ENCODE measurements at regions not wholly inside any gene's neighbourhood (a gene's known extent, or its start where the extent isn't known, plus 50 kb on each side); places are given as distances from the start of the nearest gene placed in this dataset.

DNA sequence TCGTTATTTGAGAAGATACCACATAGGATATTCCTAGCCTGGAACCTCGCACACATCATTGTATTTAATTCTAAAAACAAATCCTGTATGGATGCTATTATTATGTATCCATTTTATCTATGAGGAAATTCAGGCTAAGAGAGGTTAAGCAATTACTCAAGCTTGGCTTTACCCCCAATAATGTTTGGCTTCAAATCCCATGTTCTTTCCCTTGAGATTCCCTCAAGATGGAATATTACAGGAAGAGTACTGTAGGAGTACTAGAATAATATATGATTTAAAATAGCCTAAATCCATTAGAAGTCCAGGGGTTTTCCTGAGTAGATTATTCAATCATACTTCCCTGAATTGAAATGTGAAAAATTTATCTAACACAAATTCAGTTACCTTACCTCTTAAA is 630.2 kb downstream of the ZNF385D start:
- no peak for DNase-seq

DNA sequence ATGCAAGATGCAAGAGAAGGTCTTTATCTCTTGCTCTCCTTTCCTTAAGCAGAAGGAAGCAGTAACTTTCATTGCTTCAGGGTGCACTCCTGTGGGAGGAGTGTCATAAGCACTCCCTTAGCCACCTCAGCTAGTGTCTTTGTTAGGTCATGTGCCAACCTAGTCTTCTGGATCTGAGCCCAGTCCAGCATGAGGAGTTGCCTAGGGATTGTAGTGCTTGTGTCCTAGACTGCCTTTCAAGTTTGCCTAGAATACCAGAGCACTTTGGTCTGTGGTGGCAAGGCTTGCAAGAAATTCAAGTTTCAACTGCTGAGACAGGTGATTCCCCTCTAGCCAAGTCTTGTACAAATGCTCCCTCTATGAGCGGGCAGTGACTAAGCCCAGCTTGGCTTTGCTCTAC is 633.6 kb downstream of the ZNF385D start:
- no peak for DNase-seq

DNA sequence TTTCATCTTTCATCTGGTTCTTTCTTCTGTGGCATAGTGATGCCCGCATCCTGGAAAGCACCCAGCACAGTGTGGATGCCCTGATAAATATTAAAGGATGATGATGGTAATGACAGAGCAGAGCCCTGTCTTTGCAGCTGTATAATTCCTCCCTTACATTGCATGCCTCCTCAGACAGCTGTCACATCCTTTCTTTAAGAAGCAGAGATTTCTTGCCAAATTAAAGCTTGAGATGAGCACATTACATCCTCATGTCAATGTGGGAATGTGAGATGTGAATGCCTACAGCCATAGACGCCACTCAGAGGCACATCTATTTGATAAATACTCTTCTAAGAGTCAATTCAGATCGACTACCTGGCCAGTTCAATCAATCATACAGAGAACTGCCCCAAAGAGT is 642.0 kb downstream of the ZNF385D start:
- DNase-seq: no peak

DNA sequence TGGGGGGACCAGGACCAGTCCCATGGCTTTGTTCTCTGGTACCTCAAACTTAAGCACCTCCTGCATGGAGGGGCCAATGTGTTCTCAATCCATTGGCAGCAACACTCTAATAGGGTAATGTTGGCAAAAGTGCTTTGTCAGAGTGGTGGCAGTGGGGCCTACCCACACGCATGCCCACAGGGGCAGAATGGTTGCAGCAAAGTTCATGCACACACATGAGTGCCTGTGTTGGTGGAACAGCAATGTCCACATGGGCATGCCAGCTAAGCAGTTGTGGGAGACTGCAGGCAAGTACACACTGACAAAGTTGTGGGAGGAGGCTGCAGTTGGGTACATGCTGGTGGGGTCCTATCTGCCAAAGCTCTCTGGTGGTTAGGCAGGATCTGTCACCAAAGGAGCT is 645.2 kb downstream of the ZNF385D start:
- DNase-seq: no peak

DNA sequence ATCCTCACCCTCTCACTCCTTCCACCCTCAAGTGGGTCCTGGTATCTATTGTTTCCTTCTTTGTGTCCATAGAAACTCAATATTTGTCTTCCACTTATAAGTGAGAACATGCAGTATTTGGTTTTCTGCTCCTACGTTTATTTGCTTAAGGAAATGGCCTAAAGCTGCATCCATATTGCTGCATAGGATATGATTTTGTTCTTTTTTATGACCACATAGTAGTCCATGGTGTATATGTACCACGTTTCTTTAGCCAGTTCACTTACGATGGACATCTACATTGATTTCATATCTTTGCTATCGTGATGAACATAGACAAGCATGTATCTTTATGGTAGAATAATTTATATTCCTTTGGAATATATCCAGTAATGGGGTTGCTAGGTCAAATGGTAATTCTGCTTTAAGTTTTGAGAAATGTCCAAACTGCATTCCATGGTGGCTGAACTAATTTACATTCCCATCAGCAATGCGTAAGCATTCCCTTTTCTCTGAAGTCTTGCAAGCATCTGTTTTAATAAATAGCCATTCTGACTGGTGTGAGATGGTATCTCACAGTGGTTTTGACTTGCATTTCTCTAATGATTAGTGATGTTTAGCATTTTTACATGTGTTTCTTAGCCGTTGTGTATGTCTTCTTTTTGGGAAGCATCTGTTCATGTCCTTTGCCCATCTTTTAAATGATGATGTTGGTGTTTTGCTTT is 650.2 kb downstream of the ZNF385D start:
- DNase-seq: no peak

DNA sequence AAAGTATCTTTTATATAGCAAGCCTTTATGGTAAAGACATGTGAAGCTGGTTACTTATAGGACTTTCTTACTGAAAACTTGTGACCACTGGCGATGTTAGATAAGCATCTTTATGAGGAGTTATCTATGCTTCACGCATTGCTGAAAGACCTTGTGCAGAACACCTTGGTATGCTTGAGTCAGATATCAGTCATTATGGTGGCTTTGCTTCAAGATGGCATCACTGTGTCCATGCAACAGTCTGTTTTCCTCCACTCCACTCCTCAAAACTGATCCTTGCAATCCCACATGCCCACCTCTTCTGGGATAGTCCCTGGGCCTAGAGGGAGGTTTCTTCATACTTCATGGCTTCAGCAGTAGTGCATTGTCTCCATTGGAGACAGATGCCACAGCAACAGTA is 656.3 kb downstream of the ZNF385D start:
- DNase-seq: no peak

DNA sequence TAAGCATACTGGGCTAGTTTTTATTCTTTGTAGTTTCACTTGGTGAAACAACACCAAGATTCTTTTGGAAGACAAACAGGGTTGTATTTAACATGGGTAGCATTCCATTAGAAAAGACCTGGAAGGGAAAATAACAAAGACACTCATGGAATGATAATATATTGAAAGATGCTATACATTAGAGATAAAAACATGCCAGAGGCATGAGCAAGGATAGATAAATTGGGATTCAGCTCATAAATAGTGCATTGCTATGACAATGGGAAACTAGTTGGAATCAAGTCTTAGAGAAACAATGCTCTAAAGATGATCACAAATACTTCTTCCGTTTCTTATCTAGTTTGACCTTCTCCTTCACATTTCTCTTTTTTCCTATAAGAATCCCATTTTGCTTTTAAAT is 677.4 kb downstream of the ZNF385D start:
- no peak for DNase-seq

DNA sequence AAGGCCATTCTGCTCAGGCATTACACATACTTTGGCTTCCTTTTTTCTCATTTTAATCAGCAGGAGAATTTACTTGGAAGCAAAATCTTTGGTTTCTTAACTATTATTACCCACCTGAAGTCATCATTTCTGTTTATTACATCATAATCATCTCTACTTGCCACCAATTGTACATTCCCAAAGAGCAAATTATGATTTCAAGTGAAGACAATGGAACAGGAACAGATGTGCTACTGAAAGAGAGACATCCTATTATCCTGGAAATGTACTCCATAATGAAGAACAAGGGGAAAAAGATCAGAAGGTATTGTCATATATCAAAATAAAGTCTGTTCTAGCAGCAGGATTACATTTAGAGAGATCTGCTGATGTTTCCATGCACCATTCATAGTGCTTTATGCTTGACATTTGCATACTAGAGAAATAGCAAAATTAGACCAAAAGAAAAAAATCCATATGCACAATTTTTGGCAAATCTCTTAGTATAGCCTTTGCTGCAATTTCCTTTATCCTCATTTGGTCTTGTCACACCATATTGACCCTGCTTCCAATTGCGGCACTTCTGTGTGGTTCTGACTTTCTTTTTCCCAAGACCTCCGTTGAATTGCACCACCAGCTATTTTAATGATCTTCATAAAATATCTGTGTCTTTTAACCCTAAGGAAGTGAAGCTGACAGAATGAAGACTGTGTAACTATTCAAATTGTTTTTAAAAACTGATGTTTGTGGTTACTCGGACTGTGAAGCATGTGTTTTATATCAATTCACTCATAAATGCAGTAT is 683.8 kb downstream of the ZNF385D start:
- DNase-seq: no peak

DNA sequence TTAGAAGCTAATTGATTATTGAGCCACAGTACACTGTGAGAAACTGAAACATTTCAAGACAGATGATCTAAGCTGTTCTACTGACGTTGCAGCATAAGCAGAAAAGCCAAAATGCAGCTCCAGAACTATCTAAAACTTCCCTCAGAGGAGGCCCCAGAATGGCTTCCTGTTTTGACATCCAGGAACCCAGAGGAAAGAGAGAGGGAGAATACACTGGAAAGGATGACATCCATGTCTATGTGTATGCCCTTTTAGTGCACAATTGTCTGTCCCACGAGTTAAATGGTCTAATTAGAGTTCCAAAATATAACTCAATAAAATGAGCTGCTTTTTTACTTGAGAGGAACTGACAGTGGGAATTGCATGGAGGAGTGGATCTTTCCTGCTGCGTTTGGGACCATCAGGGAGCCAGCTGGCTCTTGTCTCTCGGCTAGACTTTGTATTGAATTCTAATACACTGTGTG is 688.1 kb downstream of the ZNF385D start:
- DNase-seq: no peak

DNA sequence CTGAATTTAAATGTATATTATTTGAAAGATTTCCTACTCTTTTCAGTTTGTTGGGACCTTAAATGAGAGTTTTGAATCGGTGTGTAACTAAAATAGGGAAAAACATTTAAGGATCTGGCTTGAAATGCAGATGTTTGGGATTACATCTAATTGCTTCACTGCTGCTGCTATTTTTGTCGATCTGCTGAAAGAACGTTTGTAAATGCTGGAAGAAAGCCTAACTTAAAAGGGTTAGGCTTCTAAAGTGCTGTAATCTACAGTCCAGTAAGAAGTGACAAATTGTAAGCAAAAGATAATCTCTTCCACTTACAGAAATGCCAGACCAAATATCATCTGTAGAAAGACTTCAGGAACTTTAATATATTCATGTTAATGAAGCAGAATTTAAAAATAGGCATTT is 691.6 kb downstream of the ZNF385D start:
- no peak for DNase-seq

DNA sequence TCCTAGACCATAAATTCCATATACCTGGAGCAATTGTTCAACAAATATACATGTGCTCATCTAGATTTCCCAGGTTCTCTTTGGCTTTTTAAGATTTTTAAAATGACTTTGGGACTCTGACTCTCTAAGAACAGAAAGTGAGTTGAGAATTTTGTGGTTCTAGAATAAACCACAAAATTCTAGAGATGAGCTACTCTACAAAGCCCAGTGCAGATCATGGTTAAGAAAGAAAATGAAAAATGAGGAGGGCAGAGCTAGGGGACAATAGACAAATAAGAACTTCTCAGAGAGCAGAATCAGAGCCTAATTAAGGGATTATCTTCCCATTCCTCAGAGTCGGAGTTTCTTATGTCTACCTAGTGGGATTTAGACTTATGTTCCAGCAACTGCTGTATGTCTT is 694.7 kb downstream of the ZNF385D start:
- no peak for DNase-seq

DNA sequence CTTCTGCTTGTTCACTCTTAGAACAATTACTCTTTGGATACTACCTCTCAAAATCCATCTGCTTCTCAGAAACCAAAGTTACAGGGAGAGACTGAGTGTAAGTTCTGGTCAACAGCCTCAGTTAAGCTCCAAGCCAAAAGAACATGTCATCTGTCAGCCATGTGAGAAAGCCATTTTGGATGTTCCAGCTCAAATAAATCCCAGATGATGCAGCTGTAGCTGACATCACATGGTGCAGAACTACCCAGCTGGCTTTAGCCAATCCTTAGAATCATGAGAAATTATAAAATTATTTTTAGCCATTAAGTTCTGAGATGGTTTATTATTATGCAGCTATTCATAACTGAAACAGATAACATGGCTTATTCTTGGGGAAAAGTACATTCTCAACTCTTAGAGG is 696.0 kb downstream of the ZNF385D start:
- no peak for DNase-seq

DNA sequence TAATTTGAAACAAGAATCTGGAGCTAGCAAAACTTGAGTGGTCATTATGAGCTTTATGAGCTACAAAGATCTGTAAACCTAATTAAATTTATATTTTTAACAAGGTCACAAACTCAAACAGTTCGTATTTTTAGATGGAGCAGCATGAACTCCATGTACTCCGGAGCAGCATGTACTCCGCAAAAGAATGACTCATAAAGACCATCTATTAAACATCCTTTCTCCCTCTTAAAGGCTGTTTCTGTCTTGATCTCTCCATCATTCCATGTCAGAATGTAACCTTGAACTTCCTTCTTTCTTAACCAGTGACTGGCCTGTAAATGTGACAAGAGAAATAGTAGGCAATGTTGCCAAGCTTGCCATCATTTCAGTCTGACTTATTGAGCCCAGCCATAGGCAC is 696.9 kb downstream of the ZNF385D start:
- no peak for DNase-seq

DNA sequence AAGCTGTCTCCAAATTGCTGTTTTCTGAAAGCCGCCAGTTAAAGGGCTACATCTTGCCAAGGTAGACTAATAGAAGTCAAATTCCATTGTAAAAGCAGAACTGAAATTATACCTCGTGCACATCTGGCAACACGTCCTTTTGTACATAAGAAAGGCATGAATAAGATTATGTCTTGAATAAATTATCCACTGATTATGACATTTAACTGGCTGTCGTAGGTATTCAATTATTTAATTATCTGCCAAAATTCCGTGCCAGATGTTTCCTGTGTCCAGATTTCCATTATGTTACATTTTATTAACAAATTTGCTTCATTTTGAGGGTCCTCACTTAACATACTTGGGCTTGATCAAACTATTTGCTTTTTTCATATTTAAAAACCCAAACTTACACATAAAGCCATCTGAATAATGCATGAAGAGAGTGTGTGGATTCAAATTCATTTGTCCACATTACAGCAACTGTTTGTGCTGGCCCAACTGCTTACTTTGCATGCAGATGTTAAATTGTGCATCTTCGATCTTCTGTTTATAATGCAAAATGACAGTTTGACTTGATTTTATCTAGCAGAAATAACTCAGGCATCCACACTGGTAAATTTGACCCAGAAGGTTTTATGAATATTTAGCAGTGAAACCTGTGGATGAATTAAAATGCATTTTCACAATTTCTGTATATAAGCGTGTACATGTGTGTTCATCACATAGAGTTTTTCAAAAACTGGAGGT is 701.5 kb downstream of the ZNF385D start:
- no peak for DNase-seq

DNA sequence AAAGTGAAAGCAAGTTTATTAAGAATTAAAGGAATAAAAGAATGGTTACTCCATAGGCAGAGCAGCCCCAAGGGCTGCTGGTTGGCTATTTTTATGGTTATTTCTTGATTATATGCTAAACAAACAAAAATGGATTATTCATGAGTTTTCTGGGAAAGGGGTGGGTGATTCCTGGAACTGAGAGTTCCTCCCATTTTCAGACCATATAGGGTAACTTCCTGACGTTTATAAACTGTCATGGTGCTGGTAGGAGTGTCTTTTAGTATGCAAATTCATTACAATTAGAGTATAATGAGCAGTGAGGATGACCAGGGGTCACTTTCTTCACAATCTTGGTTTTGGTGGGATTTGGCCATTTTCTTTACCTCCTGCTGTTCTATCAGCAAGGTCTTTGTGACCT is 707.9 kb downstream of the ZNF385D start:
- DNase-seq: no peak

DNA sequence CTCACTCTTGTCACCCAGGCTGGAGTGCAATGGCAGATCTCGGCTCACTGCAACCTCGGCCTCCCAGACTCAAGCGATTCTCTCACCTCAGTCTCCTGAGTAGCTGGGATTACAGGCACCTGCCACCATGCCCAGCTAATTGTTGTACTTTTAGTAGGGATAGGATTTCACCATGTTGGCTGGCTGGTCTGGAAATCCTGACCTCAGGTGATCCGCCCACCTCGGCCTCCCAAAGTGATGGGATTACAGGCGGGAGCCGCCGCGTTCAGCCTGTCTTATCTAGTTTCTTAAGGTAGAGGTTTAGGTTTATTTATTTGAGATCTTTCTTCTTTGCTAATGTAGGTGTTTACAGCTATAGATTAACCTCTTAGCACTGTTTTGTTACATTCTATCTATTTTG is 708.8 kb downstream of the ZNF385D start:
- no peak for DNase-seq

DNA sequence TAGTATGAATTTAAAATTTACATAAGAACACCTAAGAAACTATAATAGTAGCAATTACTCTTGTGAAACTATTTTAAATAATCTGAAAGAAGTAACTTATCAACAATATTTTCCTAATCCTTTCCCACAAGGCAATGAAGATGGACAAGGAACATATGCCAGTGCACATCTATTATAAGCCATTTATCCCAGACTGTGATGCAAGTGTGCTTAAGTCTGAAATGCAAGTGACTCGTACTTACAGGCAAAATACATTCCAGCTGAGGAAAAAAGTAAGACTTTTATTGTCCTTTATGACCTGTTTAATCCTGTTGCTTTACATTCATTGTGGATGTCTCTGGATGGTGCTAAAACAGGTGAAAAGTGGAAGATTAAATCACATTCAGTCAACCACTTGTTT is 709.4 kb downstream of the ZNF385D start:
- DNase-seq: no peak

DNA sequence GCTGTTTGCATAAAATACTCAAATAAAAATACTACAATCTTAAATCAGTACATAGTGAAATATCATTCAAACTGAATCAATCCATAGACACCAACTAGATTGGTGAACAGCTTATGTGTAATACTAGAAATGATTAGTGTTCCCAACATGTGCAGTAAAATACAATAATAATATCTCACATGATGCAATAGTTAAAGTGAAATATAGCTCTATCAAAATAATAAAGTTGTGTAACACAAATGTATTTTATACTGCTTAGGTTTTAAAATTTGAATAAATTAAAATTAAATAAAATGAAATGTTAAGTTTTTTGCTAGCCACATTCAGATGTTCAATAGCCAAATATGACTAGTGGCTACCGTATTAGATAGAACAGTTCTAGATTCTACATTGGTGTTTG is 714.1 kb downstream of the ZNF385D start:
- DNase-seq: no peak

DNA sequence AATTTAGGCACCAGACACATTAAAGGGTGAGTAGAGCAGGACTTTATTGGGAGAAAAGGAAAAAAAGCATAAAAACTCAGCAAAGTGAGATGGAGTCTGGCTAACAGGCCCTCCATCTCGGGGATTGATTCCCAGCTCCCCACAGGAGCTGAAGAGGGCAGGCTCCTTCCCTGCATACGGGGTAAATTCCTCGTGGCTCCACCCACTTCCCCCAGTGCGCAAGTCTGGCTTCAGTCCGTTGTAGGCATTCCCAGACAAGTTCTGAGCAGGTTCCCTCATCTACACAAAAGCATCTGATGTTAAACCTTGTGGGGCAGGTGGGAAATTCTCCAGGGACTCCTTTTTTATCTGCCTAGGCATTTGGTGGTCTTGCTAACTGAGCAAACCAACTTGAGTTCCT is 722.6 kb downstream of the ZNF385D start:
- DNase-seq: no peak

DNA sequence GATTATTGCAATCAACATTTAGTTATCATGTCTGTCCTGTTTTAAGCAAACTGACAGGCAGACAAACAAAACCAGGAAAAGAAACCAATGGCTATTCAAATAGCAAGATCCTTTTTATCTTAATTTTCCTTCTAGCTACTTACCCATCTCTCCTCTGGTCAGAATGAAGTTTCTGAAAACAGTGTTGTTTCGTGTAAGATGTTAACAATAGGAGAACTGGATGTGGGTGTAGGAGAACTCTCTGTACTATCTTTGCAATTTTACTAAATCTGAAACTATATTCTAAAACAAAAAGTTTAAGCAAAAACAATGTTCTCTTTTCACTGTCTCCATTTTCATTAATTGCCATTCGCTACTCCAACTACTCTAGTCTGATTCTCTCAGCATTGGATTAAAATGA is 726.4 kb downstream of the ZNF385D start:
- DNase-seq: no peak

DNA sequence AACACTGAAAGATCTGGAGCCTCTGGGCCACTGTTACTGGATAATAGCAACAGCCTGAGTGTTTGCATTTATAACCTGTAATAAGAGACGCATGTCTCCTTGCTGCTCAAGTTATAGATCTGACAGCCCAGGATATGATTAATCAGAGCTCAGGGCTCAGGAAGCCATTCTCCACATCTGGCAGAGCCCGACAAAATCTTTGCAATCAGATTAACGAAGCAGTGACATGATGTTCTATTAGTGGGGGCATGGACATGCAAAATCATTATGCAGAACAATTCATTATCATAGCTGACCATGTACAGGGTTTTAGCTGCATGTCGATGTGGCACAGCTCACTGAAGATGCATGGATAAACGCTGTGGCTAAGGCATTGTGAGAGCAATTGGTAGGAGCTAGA is 730.3 kb downstream of the ZNF385D start:
- DNase-seq: no peak

DNA sequence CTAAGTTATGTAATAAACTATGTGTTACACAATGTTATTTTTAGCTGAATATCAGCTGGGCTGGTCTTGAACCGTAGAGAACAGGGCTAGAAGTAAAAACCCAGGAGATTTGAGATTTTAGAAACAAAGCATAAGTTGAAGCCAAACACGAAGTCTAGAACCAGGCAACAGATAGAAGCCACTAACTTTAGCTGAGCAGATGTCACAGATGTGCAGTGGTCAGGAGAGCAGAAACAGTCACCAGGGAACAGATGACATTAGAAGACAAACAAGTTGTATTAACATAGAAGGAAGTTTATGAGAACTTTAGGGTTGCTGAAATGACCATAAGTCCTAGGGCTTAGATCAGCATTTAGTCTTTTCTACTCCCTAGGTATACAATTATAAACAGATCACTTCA is 731.0 kb downstream of the ZNF385D start:
- DNase-seq: no peak

DNA sequence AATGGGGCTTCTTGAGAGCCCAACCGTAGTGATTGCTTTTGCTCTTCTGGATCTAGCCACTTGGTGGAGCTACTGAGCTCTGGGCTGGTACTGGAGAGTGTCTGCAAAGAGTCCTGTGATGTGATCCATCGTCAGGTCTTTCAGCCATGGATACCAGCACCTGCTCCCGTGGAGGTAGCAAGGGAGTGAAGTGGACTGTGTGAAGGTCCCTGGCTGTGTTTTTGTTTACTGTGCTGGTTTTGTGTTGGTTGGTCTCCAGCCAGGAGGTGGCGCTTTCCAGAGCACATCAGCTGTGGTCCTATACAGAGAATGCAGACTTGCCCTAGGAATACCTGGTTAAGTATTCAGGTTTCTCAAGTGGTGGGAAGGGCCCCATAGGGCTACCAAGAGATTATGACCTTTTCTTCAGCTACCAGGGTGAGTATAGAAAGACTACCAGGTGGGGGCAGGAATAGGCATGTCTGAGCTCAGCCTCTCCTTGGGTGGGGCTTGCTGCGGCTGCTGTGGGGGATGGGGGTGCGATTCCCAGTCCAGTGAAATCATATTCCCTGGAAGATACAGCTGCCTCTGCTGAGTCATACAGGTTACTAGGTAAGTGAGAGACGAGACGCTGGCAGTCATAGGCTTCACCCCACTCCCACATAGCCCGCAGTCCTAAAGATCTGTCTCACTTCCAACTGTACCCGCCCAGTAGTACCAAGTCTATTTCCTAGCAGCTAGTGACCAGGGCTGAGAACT is 733.7 kb downstream of the ZNF385D start:
- DNase-seq: no peak
